Astrocyte of the spinal cord (primary cell): ENCODE measurements at regions not wholly inside any gene's neighbourhood (a gene's known extent, or its start where the extent isn't known, plus 50 kb on each side); places are given as distances from the start of the nearest gene placed in this dataset.

Experiments used
- DNase-seq: peaks from one replicate; pipeline ENCODE4 v3.0.0; 2011; ENCODE audit warnings: low read depth, low spot score
- H3K4me3 ChIP-seq: 2 replicates; pipeline ENCODE4 v1.5.1; 2011; ENCODE audit warnings: low read depth, mild to moderate bottlenecking, low read length, moderate library complexity
- in situ Hi-C: cut with HindIII; loops from 2 replicates; pipeline ENCODE4 v1.10.0; 2017; ENCODE audit warnings: low sequenced_read_pairs
- TF ChIP-seq, protein P1 (sequence below): IDR thresholded peaks from 2 replicates; pipeline ENCODE4 v1.5.1; 2012; ENCODE audit warnings: low read depth, mild to moderate bottlenecking, low read length, inconsistent platforms

DNA sequence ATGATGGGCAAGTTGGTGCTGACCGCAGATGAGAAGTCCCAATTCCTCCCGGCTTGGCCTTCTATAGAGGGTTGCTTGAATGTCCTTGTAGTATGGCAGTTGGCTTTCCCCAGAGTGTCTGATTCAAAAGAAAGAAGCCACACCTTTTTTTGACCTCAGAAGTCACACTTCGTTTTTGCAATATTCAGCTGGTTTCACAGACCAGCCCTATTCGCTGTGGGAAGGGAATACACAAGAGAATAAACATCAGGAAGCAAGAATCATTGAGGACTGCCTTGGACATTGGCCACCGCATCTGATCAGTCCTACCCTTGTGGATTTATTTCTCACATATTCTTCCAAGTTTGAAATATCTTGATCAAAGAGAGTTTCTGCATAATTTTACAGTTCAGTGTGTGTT, 228.6 kb upstream of the SUCLG2 start:
- in situ Hi-C loops = no loop called here
- no peak for DNase-seq
- TF ChIP-seq, protein P1, sequence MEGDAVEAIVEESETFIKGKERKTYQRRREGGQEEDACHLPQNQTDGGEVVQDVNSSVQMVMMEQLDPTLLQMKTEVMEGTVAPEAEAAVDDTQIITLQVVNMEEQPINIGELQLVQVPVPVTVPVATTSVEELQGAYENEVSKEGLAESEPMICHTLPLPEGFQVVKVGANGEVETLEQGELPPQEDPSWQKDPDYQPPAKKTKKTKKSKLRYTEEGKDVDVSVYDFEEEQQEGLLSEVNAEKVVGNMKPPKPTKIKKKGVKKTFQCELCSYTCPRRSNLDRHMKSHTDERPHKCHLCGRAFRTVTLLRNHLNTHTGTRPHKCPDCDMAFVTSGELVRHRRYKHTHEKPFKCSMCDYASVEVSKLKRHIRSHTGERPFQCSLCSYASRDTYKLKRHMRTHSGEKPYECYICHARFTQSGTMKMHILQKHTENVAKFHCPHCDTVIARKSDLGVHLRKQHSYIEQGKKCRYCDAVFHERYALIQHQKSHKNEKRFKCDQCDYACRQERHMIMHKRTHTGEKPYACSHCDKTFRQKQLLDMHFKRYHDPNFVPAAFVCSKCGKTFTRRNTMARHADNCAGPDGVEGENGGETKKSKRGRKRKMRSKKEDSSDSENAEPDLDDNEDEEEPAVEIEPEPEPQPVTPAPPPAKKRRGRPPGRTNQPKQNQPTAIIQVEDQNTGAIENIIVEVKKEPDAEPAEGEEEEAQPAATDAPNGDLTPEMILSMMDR = no peak
- H3K4me3 ChIP-seq = no peak overlapping the region

DNA sequence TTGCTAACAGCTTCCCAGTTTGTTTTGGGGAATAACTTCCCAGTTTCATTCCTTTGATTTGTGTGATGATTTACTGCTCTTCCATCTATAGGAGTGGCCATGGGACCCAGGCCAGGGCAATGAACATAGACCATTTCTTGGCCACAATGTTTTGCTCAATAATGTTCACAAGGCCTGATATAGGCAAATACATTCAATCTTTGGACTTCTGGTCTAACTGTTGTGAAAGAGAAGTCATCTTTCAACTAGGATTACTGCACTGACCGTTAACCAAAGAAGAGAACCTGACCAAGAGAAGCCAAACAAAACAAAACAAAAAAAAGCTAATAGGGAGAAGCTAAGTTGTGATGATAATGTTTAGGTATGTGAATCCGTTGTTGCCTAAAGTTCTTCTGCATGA, 221.8 kb upstream of the SUCLG2 start:
- peak; percentile 24 for DNase-seq
- no peak overlapping the region for H3K4me3 ChIP-seq
- in situ Hi-C loops = no loop called here
- TF ChIP-seq, protein P1 = no peak

- no peak overlapping the region for H3K4me3 ChIP-seq
- peak; percentile 1 for DNase-seq
- TF ChIP-seq, protein P1 = no peak
- in situ Hi-C loops = no loop called here
Measured at GRCh38 chr3:67875858-67876257, 221.4 kb upstream of the SUCLG2 start.

DNA sequence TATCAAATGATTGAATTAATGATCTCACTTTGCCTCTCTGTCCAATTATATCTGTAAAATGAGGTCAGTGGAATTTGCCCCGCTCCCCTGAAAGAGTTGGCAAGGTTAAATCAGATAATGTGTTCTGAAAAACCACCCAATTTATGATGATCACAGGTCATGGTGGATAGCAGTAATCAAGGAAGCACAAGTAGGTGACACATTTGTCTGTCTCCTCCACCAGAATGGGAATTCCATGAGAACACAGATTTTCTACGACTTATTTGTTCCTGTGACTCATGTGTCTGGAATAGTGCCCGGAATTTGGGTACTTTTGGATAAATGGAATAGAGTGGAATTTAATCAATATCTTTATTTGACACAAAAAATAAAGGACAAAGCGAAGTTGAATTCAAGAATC, 220.9 kb upstream of the SUCLG2 start:
- TF ChIP-seq, protein P1 = no peak
- H3K4me3 ChIP-seq = no peak overlapping the region
- in situ Hi-C loops = no loop called here
- DNase-seq = peak; percentile 14

GRCh38 chr3:67870477-67870876, 216.1 kb upstream of the SUCLG2 start:
- no peak overlapping the region for H3K4me3 ChIP-seq
- TF ChIP-seq, protein P1 = no peak
- in situ Hi-C loops = no loop called here
- no peak for DNase-seq

GRCh38 chr3:67866571-67866970, 212.2 kb upstream of the SUCLG2 start:
- DNase-seq = no peak
- in situ Hi-C loops = no loop called here
- H3K4me3 ChIP-seq = no peak overlapping the region
- TF ChIP-seq, protein P1 = no peak
